ENCODE measurements at regions not wholly inside any gene's neighbourhood (a gene's known extent, or its start where the extent isn't known, plus 50 kb on each side); places are given as distances from the start of the nearest gene placed in this dataset.
"Not testable (repeated sequence)": the region's sequence is repeated elsewhere in the genome, so short reads cannot be mapped to it uniquely, and the experiment has no call there.

DNA sequence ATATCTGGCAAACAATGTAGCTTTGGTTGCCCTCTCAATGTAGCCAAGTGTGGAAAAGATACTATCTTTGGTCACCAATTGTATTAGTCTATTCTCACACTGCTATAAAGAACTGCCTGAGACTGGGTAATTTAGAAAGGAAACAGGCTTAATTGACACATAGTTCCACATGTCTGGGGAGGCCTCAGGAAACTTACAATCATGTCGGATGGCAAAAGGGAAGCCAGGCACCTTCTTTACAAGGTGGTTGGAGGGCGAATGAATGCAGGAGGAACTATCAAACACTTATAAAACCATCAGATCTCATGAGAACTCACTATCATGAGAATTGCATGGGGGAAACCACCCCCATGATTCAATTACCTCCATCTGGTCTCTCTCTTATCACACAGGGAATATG, 133.1 kb upstream of the TBCA start:
- DNase-seq: no peak

DNA sequence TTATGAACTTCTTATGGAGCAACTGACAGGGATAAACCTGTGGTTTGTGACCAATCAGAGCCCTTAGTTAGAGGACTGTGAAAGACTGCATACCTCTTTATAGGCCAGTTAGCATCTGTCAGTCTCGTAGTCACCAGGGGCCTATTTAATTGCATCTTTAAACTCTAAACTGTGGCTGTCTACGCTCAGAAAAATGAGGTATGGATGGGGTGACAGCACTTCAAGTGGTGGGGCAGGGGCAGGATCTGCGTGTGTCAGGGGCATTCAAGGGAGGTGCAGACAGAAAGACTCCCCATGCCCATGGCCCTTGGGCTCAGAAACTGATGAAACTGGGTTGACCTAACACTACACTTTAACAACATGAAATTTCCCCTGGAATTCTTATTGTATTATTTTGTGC, 132.6 kb upstream of the TBCA start:
- DNase-seq: no peak

DNA sequence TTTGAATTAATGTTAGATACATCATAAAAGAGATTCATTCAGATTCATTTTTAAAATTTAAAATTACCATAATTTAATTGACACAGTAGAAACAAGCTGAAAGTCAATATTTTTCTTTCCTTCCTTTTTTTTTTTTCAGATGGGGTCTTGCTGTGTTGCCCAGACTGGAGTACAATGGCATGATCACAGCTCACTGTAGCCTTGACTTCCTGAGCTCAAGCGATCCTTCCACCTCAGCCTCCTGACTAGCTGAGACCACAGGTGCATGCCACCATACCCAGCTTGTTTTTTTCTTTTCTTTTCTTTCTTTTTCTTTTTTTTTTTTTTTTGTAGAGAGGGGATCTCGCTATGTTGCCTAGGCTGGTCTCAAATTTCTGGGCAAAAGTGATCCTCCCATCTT, 131.6 kb upstream of the TBCA start:
- no peak for DNase-seq

DNA sequence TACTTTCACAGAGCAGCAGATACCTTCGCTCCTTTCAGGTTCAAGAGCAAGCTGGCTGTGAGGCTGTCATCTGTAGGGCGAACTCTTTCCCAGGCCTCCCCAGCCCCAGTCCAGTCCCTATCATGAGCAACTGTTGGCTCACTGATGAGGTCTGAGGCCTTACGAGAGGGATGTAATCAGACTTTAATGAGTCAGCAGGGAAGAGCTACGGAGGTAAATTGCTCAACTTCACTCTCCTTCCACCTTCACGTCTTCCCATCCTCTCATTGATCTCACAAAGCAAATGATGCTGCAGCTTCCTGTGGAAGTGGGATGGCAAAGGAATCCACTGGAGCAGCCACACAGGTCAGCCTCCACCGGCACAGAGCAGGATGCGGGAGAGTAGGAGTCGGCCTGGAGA, 130.7 kb upstream of the TBCA start:
- no peak for DNase-seq

DNA sequence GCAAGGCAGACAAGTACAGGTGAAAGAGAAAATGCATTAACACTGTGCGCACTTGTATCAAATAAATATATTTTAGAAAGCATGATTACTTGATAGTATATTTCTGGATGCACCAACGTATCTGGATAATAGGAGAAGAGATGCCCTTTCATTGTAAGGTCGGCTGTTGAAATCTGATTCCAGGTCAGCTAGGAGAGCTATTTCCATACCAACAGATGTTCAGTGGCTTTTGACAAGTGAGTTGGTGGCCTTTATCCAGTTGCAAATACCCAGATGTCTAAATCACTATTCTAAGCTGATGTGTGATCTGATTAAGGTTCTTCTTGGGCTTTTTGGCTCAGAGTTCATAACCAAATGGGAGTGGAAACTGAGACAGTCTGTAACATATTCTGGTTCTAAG, 128.2 kb upstream of the TBCA start:
- DNase-seq: no peak

DNA sequence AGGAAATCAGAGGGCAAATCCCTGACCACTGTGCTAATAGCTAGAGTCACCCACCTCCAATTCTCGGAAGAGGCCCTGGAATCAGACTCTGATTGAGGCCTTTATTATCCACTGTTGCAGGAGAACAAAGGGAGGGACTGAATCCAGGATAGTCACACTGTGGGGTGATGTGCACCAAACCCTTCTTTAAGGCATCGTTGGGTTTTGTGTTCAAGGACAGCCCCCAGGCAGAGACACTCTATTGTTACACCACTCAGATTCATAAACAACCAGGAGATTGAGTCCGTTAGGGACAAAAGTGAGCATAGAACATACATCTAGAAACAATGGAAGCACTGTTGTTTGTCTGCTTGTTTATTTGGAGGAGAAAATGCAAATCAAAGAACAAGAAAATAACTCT, 124.6 kb upstream of the TBCA start:
- DNase-seq: no peak

DNA sequence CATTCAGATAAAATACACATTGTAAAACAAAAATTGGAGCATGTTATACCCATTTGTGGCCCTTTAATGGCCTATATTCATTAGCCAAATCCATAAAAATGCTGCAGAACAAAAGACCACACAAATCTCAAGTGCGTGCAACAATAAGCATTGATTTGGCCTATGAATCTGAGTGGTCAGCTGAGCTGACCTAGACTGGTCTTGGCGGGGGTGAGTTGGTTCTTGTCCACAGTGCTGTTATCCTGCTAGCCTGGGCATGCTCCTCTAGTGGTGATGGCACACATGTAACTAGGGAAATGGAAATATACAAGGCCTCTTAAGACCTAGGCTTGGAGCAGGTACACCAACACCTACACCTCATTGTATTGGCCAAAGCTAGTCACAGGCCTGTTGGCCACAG, 122.2 kb upstream of the TBCA start:
- DNase-seq: no peak

DNA sequence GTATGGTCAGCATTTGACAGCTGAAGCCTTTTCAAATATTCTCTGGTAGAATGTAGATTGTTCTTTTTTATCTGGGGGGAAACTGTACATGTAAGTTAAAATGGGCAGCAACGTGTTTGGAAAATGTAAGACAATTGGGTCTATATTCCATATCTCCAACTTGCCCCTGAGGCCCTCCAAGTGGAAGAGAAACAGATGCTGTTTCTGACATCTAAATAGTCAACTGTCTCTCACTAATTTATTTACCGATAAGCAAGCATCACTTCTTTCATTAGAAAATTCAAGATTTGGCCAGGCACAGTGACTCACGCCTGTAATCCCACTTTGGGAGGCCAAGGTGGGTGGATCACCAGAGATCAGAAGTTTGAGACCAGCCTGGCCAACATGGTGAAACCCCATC, 120.2 kb upstream of the TBCA start:
- DNase-seq: no peak

DNA sequence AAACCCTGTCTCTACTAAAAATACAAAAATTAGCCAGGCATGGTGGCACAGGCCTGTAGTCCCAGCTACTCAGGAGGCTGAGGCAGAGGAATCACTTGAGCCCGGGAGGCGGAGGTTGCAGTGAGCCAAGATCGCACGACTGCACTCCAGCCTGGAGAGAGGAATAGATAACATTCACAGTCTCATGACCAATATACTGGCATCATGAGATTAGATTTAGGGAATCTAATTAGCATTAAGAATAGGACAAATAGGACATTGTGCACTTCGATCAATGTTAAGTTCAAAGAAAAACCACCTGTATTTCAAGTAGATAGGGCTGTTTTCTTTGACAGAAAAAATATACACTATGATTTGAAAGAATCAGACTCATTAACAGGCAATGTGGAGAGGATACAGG, 118.0 kb upstream of the TBCA start:
- DNase-seq: not testable (repeated sequence)

DNA sequence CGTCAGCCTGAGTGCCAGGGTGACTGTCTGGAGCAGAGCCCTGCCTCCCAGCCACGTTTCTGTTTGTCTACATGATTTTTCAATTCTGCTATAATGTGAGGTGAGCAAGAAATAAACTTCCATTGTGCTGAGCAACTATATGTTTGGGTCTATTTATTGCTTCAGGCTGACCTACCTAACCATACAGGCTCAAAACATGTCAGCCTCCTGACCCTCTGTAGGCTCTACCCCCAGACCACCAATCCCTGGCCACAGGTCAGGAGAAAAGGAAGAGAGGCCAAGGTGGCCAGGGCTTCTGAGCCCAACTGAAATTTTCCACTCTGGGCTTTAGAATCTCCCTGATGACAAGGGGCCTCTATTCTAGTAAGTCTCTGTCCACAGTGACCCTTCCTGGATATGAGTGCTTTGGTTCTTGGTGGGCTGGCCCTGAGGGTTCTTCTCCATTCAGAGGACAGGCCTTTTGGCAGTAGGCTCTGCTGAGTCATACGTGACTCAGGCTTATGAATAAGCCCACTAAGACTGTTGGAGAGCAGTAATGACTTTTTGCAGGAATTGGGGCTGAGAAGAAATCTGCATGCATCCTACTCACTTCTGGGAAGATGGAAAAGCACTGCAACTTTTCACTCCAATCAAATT, 117.2 kb upstream of the TBCA start:
- DNase-seq: no peak

DNA sequence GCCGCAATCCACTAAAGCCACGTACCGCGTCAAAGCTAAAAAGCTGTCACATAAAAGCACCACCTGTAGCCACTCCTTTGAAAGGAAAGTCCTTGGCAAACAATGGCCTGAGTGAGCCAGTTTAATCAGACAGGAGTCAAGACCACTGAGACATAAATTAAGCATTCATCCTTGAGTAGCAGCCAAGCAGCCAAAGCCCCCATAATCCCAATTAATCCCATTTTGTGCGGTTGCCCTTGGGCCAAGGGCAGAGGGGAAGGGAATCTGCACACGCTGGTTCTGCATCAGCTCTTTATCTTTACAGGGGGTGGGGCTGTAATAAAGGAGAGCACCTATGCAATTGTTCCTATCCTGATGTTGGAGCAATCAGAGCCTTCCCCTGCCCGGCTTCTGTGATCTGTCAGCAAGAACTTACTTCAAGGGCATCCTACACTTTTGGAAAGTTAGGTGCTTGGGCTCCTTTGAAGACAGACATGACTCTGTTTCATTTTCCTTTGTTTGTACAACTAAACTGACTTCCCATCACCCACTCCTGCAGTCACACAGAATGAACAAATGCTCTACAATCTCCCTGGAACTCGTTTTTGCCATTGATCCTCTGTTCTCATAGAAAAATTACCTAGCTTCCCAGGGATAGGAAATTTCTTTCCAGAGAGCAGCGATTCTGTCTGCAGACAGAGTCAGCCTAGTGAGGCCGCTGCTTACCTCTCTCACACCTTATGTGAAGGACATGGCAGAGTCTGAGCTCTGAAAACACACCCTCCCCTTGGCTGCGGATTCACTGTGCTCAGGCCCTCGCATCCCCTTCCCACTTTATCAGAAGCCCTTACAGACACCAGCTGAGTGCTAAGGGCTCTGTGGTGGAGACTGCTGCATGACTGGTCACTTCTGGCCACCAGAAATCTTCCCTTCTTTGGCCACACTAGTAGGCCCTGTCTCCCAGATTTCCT, 116.2 kb upstream of the TBCA start:
- no peak for DNase-seq

DNA sequence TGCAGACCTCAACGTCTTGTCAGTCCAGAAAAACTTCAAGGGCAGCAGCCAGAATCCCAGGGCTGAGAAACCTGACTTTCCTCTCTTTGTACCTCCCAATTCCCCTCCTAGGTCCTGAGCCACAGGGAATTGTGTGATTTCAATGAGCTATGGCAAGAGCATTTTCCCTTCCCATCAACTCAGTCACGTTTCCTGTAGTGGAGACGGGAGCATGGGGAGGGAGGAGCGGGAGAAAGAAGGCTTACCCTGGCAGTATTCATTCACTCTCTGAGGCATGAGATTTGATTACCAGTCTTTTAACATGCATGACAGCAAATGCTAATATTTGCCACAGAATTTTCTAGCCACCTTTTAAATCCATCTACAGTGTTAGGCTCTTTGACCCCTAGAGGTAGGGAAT, 109.4 kb upstream of the TBCA start:
- no peak for DNase-seq

DNA sequence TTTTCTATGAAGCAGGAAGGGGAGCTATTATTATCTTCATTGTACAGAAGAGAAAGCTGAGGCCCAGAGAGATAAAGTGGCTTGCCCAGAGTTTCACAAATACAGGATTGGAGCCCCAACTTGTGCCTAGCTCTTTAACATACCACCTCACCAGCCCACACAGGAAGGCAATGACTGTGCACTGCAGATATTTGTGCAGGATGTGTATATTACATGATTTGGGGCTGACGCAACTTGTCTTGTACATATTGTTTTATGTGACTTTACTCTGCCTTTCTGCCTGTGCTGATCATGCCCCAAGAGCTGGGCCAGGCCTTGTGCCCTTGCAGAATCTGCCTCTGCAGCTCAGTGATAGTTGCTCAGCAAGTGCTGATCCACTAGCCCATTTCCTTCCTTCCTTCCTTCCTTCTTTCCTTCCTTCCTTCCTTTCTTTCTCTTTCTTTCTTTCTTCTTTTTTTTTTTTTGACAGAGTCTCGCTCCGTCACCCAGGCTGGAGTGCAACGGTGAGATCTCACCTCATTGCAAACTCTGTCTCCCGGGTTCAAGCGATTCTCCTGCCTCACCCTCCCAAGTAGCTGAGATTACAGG, 106.6 kb upstream of the TBCA start:
- no peak for DNase-seq

DNA sequence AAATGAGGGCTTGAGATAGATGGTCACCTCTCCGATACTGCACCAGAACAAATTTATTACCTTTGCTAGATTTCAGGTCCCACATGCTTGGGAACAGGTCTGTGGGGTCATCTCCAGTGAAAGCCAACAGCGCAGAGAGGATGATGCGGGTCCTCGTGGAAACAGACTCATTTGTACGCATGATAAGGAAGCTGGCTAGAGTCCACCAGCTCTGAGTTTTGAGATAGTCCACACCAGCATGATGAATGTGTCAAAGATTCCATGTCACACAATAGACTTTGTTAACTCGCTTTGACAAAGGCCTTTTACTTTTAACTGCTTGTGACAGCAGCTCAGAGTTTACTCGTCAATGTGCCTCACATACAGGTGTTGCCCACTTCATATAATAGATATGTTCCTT, 105.4 kb upstream of the TBCA start:
- DNase-seq: no peak

DNA sequence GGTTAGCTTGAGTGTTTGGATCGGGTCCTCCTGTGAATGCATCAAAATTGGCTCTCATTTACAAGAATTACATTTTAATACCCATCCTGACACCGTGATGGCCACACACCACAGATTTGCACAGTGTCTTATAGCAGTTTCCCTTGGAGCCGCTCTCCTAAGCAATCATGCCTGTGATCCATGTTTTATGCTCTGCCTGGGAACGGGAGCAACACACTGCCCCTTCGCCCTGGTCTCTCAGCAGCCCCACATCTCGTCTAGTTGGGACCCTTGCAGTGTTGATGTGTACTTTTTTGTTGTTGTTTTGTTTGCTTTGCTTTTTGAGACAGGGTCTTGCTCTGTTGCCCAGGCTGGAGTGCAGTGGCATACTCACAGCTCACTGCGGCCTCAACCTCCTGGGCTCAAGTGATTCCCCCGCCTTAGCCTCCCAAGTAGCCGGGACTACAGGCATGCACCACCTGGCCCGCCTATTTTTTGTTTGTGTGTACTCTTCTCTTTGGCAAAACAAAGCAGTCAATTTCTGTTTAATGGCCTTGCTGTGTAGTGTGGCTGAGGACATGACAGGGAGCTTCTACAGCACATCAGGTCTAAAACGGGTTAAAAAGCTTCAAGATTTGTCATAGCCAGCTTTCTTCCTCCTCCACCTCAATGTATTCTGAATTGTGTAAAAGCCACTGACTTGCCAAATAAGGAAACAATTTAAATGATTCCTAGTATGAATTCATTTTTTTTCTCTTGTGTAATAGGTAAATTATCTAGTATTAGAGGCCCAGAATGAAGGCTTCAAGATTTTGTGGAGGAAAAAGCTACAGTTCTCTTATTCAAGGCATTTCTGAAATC, 101.6 kb upstream of the TBCA start:
- no peak for DNase-seq

DNA sequence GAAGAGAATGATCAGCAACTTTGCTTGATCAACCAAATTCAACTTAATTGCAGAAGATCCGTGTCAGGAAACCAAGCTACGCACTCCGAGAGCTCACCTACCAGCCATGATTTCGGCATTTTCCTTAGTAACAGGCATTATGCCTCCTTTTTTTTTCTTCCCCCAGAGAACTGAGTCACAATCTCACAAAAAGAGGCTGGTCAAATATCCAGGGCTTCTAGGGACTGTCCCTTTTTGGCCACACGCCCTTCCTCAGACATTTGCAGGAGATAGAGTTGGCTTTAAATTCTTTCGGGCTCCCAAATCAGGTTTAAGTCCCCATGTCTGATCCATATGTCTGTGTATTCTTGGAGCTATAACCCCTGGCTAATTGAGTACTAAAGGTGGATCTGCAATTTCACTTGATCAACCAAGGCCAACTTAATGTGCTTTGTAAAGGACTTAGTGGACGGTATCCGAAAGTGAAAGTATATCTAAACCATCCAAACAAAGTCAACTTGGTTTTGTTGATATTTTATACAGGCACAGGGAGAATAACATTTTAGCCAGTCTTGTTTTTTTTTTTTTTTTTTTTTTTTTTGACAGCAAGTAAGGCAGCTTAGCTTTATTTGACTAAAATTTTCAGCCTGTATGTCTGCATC, 100.8 kb upstream of the TBCA start:
- no peak for DNase-seq

DNA sequence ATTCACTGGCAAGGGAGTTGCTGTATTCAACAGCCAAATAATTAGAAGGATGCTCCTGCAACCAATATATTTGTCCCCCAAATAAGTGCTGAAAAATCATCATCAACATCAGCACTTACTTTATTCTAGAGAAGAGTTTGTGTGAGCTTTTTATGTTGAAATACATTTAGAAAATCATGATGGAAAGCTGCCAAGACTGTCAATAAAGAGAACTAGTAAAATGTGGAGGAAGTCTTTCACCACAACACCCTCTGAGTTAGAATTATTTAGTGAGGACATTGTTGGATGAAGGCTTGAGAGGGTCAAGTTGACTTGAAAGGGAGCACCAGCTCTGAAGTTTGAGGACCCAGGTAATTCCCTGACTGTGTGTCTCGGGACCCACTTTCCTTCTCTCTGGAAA, 100.2 kb upstream of the TBCA start:
- no peak for DNase-seq

DNA sequence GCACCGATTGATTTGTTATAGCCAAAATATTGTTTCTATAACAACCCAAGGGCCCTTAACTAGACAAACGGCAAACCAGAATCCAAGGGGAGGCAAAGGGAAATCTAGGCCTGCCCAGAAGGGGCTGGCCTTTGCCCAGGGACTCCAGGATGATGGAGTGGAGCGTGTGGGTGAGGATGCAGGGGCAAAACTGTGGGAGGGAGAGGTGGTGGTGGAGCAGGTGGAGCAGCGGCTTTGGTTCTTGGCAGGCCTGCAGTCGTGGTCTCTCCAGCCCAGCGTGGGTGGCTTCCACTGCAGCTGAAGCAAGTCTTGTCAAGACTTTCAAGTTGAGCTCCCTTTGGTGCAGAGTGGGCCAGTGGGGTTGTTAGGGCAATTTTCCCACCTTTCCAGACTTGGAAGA, 98.6 kb upstream of the TBCA start:
- no peak for DNase-seq

DNA sequence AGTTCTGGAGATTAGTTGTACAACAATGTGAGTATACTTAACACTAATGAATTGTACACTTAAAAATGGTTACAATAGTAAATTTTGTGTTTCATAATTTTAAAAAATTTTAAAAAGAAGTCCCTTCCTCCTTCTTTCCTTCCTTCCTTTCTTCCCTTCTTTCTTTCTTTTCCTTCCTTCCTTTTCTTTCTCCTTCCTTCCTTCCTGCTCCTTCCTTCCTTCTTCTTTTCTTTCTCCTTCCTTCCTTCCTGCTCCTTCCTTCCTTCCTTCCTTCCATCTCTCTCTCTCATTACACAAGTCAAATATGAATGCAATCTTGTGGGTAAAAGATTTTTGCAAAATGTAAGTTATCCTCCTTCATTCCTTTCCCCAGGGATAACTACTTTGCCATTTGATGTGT, 97.1 kb upstream of the TBCA start:
- DNase-seq: no peak

DNA sequence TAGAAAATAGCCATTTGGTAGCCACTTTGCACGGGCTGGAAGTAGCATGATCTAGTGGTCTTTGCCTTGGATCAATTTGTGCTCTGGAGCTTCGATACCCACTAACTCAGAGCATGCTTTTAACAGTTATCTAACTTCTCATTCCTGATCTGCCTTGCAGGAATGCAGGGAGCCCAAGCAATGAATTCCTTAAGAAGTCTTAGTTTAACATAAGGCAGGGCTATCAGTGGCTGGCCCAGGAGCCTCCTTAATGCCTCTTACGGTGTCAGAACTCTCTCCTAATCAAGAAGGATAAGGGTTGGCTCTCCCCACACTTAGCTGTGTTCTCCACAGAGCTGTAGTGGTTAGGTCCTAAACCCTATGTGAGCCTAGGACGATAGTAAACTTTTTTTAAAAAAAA, 95.8 kb upstream of the TBCA start:
- no peak for DNase-seq

DNA sequence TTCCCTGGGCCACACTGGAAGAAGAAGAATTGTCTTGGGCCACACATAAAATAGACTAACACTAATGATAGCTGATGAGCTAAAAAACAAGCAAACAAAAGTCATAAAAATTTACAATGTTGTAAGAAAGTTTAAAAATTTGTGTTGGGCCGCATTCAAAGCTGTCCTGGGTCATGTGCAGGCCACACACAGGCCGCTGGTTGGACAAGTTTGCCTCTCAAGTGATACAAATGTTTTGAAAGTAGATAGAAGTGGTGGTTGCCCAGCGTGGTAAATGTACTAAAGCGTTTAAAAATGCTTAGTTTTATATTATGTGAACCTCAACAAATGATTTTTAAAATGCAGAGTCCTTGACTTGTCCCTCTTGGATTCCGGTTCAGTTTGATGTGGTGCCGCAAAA, 94.9 kb upstream of the TBCA start:
- no peak for DNase-seq

Data from muscle of arm (tissue), 1 donor.